Peyer's patch (tissue), 4 donors: ENCODE measurements at regions not wholly inside any gene's neighbourhood (a gene's known extent, or its start where the extent isn't known, plus 50 kb on each side); places are given as distances from the start of the nearest gene placed in this dataset.

Experiments
- DNase-seq, 3 donors: peaks; one replicate each; pipeline ENCODE4 v3.0.0-alpha.2; 2017 to 2019
- H3K27ac ChIP-seq, 4 donors: fragments of 200-600 bp; sonication (generic); one replicate each; pipeline ENCODE4 v1.5.1; 2016 to 2019
- H3K27me3 ChIP-seq, 2 donors: fragments of 200-600 bp; sonication (generic); one replicate each; pipeline ENCODE4 v1.5.1; 2019
- H3K36me3 ChIP-seq, 3 donors: fragments of 200-600 bp; sonication (generic); one replicate each; pipeline ENCODE4 v1.5.1; 2016 to 2019
- H3K4me1 ChIP-seq, 4 donors: fragments of 200-600 bp; sonication (generic); one replicate each; pipeline ENCODE4 v1.5.1; 2016 to 2019
- H3K4me3 ChIP-seq, 4 donors: fragments of 200-600 bp; sonication (generic); 1 replicate in 3 of 4; 2 replicates in 1 of 4; pipeline ENCODE4 v1.5.1; 2016 to 2019; ENCODE audit warnings: mild to moderate bottlenecking in 1 of 4
- H3K9me3 ChIP-seq, 4 donors: fragments of 200-600 bp; sonication (generic); one replicate each; pipeline ENCODE4 v1.5.1; 2016 to 2019; ENCODE audit warnings: mild to moderate bottlenecking in 1 of 4
- CTCF ChIP-seq, 6 experiments: fragments of 450-650 bp in 4 of 6; fragments of 200-600 bp in 2 of 6; sonication (generic) in 1 of 6; IDR thresholded peaks; one replicate each; pipeline ENCODE4 v1.5.1; 2017 to 2019; ENCODE audit warnings: antibody characterized with exemption in 6 of 6, mild to moderate bottlenecking in 3 of 6, moderate library complexity in 1 of 6
- POLR2A ChIP-seq, 2 donors: fragments of 450-650 bp; IDR thresholded peaks; one replicate each; pipeline ENCODE4 v1.5.1; 2017; ENCODE audit warnings: antibody characterized with exemption in 2 of 2, mild to moderate bottlenecking in 2 of 2, moderate library complexity in 2 of 2

GRCh38 chr13:90565985-90566713 is 781.3 kb upstream of the MIR17HG start:
- no peaks in the 10 kb centered on the region for H3K4me1 ChIP-seq
- H3K27me3 ChIP-seq, result no peaks in the 10 kb centered on the region
- no peaks in the 10 kb centered on the region for H3K36me3 ChIP-seq
- no peak overlapping the region for H3K4me3 ChIP-seq
- no peak for TF ChIP-seq CTCF (IDR thresholded peaks at IDR 0.05)
- no peak for TF ChIP-seq POLR2A (IDR thresholded peaks at IDR 0.05)
- no peaks in the 10 kb centered on the region for H3K9me3 ChIP-seq
- no peak overlapping the region for H3K27ac ChIP-seq
- DNase-seq, result no peak

- Histone ChIP-seq H3K4me1 (no peaks in the 10 kb centered on the region), H3K27me3 (no peaks in the 10 kb centered on the region), H3K4me3 (no peak overlapping the region), H3K27ac (no peak overlapping the region), H3K36me3 (no peaks in the 10 kb centered on the region), H3K9me3 (no peaks in the 10 kb centered on the region)
- TF ChIP-seq POLR2A (IDR thresholded peaks at IDR 0.05) (no peak), CTCF (IDR thresholded peaks at IDR 0.05) (no peak)
- no peak for DNase-seq
Observed at GRCh38 chr13:90568165-90568564, 779.3 kb upstream of the MIR17HG start.

GRCh38 chr13:90576067-90576466 is 771.4 kb upstream of the MIR17HG start:
- Histone ChIP-seq H3K27ac (no peak overlapping the region), H3K4me3 (no peak overlapping the region), H3K36me3 (no peaks in the 10 kb centered on the region), H3K27me3 (no peaks in the 10 kb centered on the region), H3K4me1 (no peaks in the 10 kb centered on the region), H3K9me3 (no peaks in the 10 kb centered on the region)
- TF ChIP-seq POLR2A (IDR thresholded peaks at IDR 0.05) (no peak), CTCF (IDR thresholded peaks at IDR 0.05) (no peak)
- DNase-seq, result no peak

GRCh38 chr13:90577726-90578125 is 769.8 kb upstream of the MIR17HG start:
- Histone ChIP-seq H3K4me1 (peaks cover 0 to 3% (median 0%) of the 10 kb centered on the region in 4 donors), H3K27me3 (no peaks in the 10 kb centered on the region), H3K4me3 (no peak overlapping the region), H3K9me3 (no peaks in the 10 kb centered on the region), H3K27ac (no peak overlapping the region), H3K36me3 (no peaks in the 10 kb centered on the region)
- TF ChIP-seq CTCF (IDR thresholded peaks at IDR 0.05) (no peak), POLR2A (IDR thresholded peaks at IDR 0.05) (no peak)
- DNase-seq, result peak in 1 of 3 donors; percentile 72

GRCh38 chr13:90585392-90585791 is 762.1 kb upstream of the MIR17HG start:
- TF ChIP-seq CTCF (IDR thresholded peaks at IDR 0.05) (no peak), POLR2A (IDR thresholded peaks at IDR 0.05) (no peak)
- Histone ChIP-seq H3K4me3 (no peak overlapping the region), H3K4me1 (peaks cover 0 to 3% (median 0%) of the 10 kb centered on the region in 4 donors), H3K27ac (no peak overlapping the region), H3K9me3 (no peaks in the 10 kb centered on the region), H3K36me3 (no peaks in the 10 kb centered on the region), H3K27me3 (no peaks in the 10 kb centered on the region)
- no peak for DNase-seq
